NB4 (cell line): ENCODE measurements at regions not wholly inside any gene's neighbourhood (a gene's known extent, or its start where the extent isn't known, plus 50 kb on each side); places are given as distances from the start of the nearest gene placed in this dataset.

Experiments used
- CTCF ChIP-seq: IDR thresholded peaks from one replicate; pipeline ENCODE4 v1.5.1; 2012; ENCODE audit warnings: low read depth, low read length
- MAX ChIP-seq: IDR thresholded peaks from 2 replicates; pipeline ENCODE4 v1.6.1; 2011; ENCODE audit warnings: low read depth, low read length
- POLR2A ChIP-seq: IDR thresholded peaks from 2 replicates; pipeline ENCODE4 v1.6.1; 2011; ENCODE audit warnings: mild to moderate bottlenecking; ENCODE audit not compliant: insufficient read length; ENCODE audit errors: extremely low read depth

- TF ChIP-seq POLR2A, result no peak
- TF ChIP-seq CTCF, result no peak
- no peak for TF ChIP-seq MAX
Observed at GRCh38 chr5:143758750-143759149, 53.2 kb upstream of the HMHB1 start.
